NCI-H2227 (cell line): ENCODE measurements at regions not wholly inside any gene's neighbourhood (a gene's known extent, or its start where the extent isn't known, plus 50 kb on each side); places are given as distances from the start of the nearest gene placed in this dataset.

Source experiments
- DNase-seq: peaks from one replicate; lab custom pipeline; 2025; ENCODE audit not compliant: unreplicated experiment; lab: John Stamatoyannopoulos, UW

GRCh38 chr4:15364183-15364582, 63.6 kb upstream of the C1QTNF7 start:
- no peak for DNase-seq

GRCh38 chr4:15365641-15366040, 62.2 kb upstream of the C1QTNF7 start:
- DNase-seq = no peak

- no peak for DNase-seq
Observed at GRCh38 chr4:15366721-15367120, 61.1 kb upstream of the C1QTNF7 start.

GRCh38 chr4:15368856-15369255, 59.0 kb upstream of the C1QTNF7 start:
- DNase-seq = no peak

- DNase-seq = no peak
Observed at GRCh38 chr4:15370296-15370695, 57.5 kb upstream of the C1QTNF7 start.

GRCh38 chr4:15373363-15373762, 54.5 kb upstream of the C1QTNF7 start:
- DNase-seq = no peak

- DNase-seq = no peak
Observed at GRCh38 chr4:15374656-15375055, 53.2 kb upstream of the C1QTNF7 start.

GRCh38 chr4:15375667-15376066, 52.2 kb upstream of the C1QTNF7 start:
- DNase-seq = no peak

- no peak for DNase-seq
Observed at GRCh38 chr4:15376145-15376544, 51.7 kb upstream of the C1QTNF7 start.

GRCh38 chr4:15376594-15376993, 51.2 kb upstream of the C1QTNF7 start:
- no peak for DNase-seq
